ENCODE measurements at regions not wholly inside any gene's neighbourhood (a gene's known extent, or its start where the extent isn't known, plus 50 kb on each side); places are given as distances from the start of the nearest gene placed in this dataset.

GRCh38 chr1:188237573-188238348, 1409.0 kb downstream of the PLA2G4A start:
- no peak for DNase-seq

- no peak for DNase-seq
Observed at GRCh38 chr1:188240772-188241406, 1412.1 kb downstream of the PLA2G4A start.

- DNase-seq: no peak
Observed at GRCh38 chr1:188241629-188242028, 1412.9 kb downstream of the PLA2G4A start.

GRCh38 chr1:188243456-188243855, 1414.7 kb downstream of the PLA2G4A start:
- no peak for DNase-seq

- DNase-seq: no peak
Observed at GRCh38 chr1:188244681-188245080, 1415.9 kb downstream of the PLA2G4A start.

GRCh38 chr1:188247255-188247654, 1418.5 kb downstream of the PLA2G4A start:
- DNase-seq: no peak

GRCh38 chr1:188249811-188250210, 1421.1 kb downstream of the PLA2G4A start:
- no peak for DNase-seq

GRCh38 chr1:188251036-188251435, 1422.3 kb downstream of the PLA2G4A start:
- no peak for DNase-seq

- no peak for DNase-seq
Observed at GRCh38 chr1:188261849-188262248, 1433.1 kb downstream of the PLA2G4A start.

- no peak for DNase-seq
Observed at GRCh38 chr1:188269956-188270355, 1441.2 kb downstream of the PLA2G4A start.

- no peak for DNase-seq
Observed at GRCh38 chr1:188270497-188270896, 1441.7 kb downstream of the PLA2G4A start.

- no peak for DNase-seq
Observed at GRCh38 chr1:188277771-188278170, 1449.0 kb downstream of the PLA2G4A start.

- no peak for DNase-seq
Observed at GRCh38 chr1:188281921-188282320, 1453.2 kb downstream of the PLA2G4A start.

- no peak for DNase-seq
Observed at GRCh38 chr1:188295157-188295556, 1466.4 kb downstream of the PLA2G4A start.

- no peak for DNase-seq
Observed at GRCh38 chr1:188302746-188303145, 1474.0 kb downstream of the PLA2G4A start.

- no peak for DNase-seq
Observed at GRCh38 chr1:188314557-188315137, 1485.9 kb downstream of the PLA2G4A start.

- DNase-seq: no peak
Observed at GRCh38 chr1:188317894-188318293, 1489.1 kb downstream of the PLA2G4A start.

- no peak for DNase-seq
Observed at GRCh38 chr1:188325211-188325610, 1496.5 kb downstream of the PLA2G4A start.

- no peak for DNase-seq
Observed at GRCh38 chr1:188343914-188344313, 1515.2 kb downstream of the PLA2G4A start.

- DNase-seq: no peak
Observed at GRCh38 chr1:188350104-188350503, 1521.4 kb downstream of the PLA2G4A start.

- DNase-seq: no peak
Observed at GRCh38 chr1:188355082-188355481, 1526.3 kb downstream of the PLA2G4A start.

GRCh38 chr1:188355847-188356246, 1527.1 kb downstream of the PLA2G4A start:
- no peak for DNase-seq

GRCh38 chr1:188359315-188359714, 1530.6 kb downstream of the PLA2G4A start:
- DNase-seq: no peak

GRCh38 chr1:188363943-188364342, 1535.2 kb downstream of the PLA2G4A start:
- no peak for DNase-seq

Measured in NCI-H1694 (cell line).